HG03196 (cell line): ENCODE measurements at regions not wholly inside any gene's neighbourhood (a gene's known extent, or its start where the extent isn't known, plus 50 kb on each side); places are given as distances from the start of the nearest gene placed in this dataset.
A peak's percentile ranks its signal among the peaks of the same experiment; 100 is the strongest.
"Not testable (repeated sequence)": the region's sequence is repeated elsewhere in the genome, so short reads cannot be mapped to it uniquely, and the experiment has no call there.

Experiments used
- ATAC-seq: cut with Tn5 transposase; IDR thresholded peaks from one replicate; pipeline ENCODE4 v1.9.1; 2021; ENCODE audit not compliant: unreplicated experiment

- ATAC-seq: not testable (repeated sequence)
Measured at GRCh38 chr4:170347191-170347590, 257.4 kb upstream of the AADAT start.

- no peak for ATAC-seq
Measured at GRCh38 chr4:170339522-170339921, 249.8 kb upstream of the AADAT start.

- peak; percentile 93 for ATAC-seq
Measured at GRCh38 chr4:170336238-170336775, 246.6 kb upstream of the AADAT start.

GRCh38 chr4:170325599-170325998 lies 235.8 kb upstream of the AADAT start:
- no peak for ATAC-seq

- ATAC-seq: no peak
Measured at GRCh38 chr4:170323623-170324022, 233.9 kb upstream of the AADAT start.

GRCh38 chr4:170307182-170307581 lies 217.4 kb upstream of the AADAT start:
- ATAC-seq: no peak

- no peak for ATAC-seq
Measured at GRCh38 chr4:170306208-170306607, 216.5 kb upstream of the AADAT start.

GRCh38 chr4:170305627-170306026 lies 215.9 kb upstream of the AADAT start:
- ATAC-seq: no peak

- ATAC-seq: no peak
Measured at GRCh38 chr4:170281027-170281426, 191.3 kb upstream of the AADAT start.

GRCh38 chr4:170278460-170278859 lies 188.7 kb upstream of the AADAT start:
- ATAC-seq: no peak

GRCh38 chr4:170274616-170275015 lies 184.9 kb upstream of the AADAT start:
- no peak for ATAC-seq

GRCh38 chr4:170272959-170273358 lies 183.2 kb upstream of the AADAT start:
- ATAC-seq: no peak

- no peak for ATAC-seq
Measured at GRCh38 chr4:170271723-170272122, 182.0 kb upstream of the AADAT start.

- no peak for ATAC-seq
Measured at GRCh38 chr4:170270628-170271027, 180.9 kb upstream of the AADAT start.

GRCh38 chr4:170269950-170270349 lies 180.2 kb upstream of the AADAT start:
- ATAC-seq: no peak

- peak; percentile 100 for ATAC-seq
Measured at GRCh38 chr4:170259631-170260153, 169.9 kb upstream of the AADAT start.

GRCh38 chr4:170256807-170257206 lies 167.1 kb upstream of the AADAT start:
- no peak for ATAC-seq

- no peak for ATAC-seq
Measured at GRCh38 chr4:170248576-170248975, 158.8 kb upstream of the AADAT start.

- no peak for ATAC-seq
Measured at GRCh38 chr4:170248029-170248428, 158.3 kb upstream of the AADAT start.

- ATAC-seq: no peak
Measured at GRCh38 chr4:170247596-170247995, 157.8 kb upstream of the AADAT start.

- no peak for ATAC-seq
Measured at GRCh38 chr4:170243662-170244288, 154.0 kb upstream of the AADAT start.

- ATAC-seq: no peak
Measured at GRCh38 chr4:170242471-170242870, 152.7 kb upstream of the AADAT start.

- ATAC-seq: no peak
Measured at GRCh38 chr4:170234800-170235199, 145.0 kb upstream of the AADAT start.
